IMR-90 (cell line): ENCODE measurements at regions not wholly inside any gene's neighbourhood (a gene's known extent, or its start where the extent isn't known, plus 50 kb on each side); places are given as distances from the start of the nearest gene placed in this dataset.

ENCODE experiments used
- ATAC-seq: fragments of 200-7000 bp; cut with Tn5 transposase; 2 replicates; pipeline ENCODE4 v1.9.1; 2020; ENCODE audit warnings: low read depth, mild to moderate bottlenecking, moderate library complexity
- BruUV-seq: library from RNA; stranded (reverse); fragments of 400-500 nt; replicated peaks from 2 replicates; lab custom pipeline; 2021; lab: Mats Ljungman, UMichigan
- CTCF ChIA-PET: fragments of 300-600 bp; formaldehyde crosslinking; extraction: SDS; loops from one replicate; lab custom pipeline; 2021; ENCODE audit warnings: antibody characterized with exemption; lab: Yijun Ruan, JAX
- POLR2A ChIA-PET: fragments of 300-600 bp; sonication (Branson Sonifier 250); formaldehyde crosslinking; loops from one replicate; lab custom pipeline; 2022; ENCODE audit warnings: antibody characterized with exemption; ENCODE audit not compliant: unreplicated experiment; lab: Charles Lee
- DNase-seq: peaks from one replicate; pipeline ENCODE4 v3.0.0; 2013
- H2AFZ ChIP-seq: replicated peaks from 2 replicates; pipeline ENCODE3; 2013; ENCODE audit warnings: low read length, mild to moderate bottlenecking; ENCODE audit not compliant: poor library complexity
- H2AK5ac ChIP-seq: 2 replicates; pipeline ENCODE4 v1.6.1; 2013; ENCODE audit warnings: low read depth, low read length, inconsistent platforms
- H2AK9ac ChIP-seq: replicated peaks from 2 replicates; pipeline ENCODE3; 2013; ENCODE audit warnings: mild to moderate bottlenecking, low read depth, low read length, moderate library complexity; ENCODE audit not compliant: poor library complexity
- H2BK120ac ChIP-seq: 2 replicates; pipeline ENCODE4 v1.6.1; 2013; ENCODE audit warnings: low read depth, low read length, inconsistent platforms
- H2BK15ac ChIP-seq: 3 replicates; pipeline ENCODE4 v1.6.1; 2013; ENCODE audit warnings: low read depth, low read length, inconsistent platforms
- H2BK20ac ChIP-seq: 2 replicates; pipeline ENCODE4 v1.6.1; 2013; ENCODE audit warnings: low read depth, mild to moderate bottlenecking, inconsistent platforms, low read length, moderate library complexity
- H2BK5ac ChIP-seq: 2 replicates; pipeline ENCODE4 v1.6.1; 2013; ENCODE audit warnings: mild to moderate bottlenecking, low read depth, low read length, inconsistent platforms; ENCODE audit not compliant: poor library complexity, severe bottlenecking
- H3K14ac ChIP-seq: replicated peaks from 2 replicates; pipeline ENCODE4 v1.6.1; 2013; ENCODE audit warnings: low read depth, low read length, inconsistent platforms
- H3K18ac ChIP-seq: 2 replicates; pipeline ENCODE4 v1.6.1; 2013; ENCODE audit warnings: low read depth, low read length, control low read depth
- H3K23ac ChIP-seq: 2 replicates; pipeline ENCODE4 v1.6.1; 2013; ENCODE audit warnings: low read depth, low read length, inconsistent platforms
- H3K27ac ChIP-seq: 2 replicates; pipeline ENCODE4 v1.5.1; 2013; ENCODE audit warnings: mild to moderate bottlenecking, control low read depth, low read length; ENCODE audit not compliant: insufficient read depth
- H3K27me3 ChIP-seq: 2 replicates; pipeline ENCODE4 v1.6.1; 2013; ENCODE audit warnings: low read length; ENCODE audit not compliant: control insufficient read depth, insufficient read depth
- H3K36me3 ChIP-seq: 2 replicates; pipeline ENCODE4 v1.6.1; 2013; ENCODE audit warnings: low read length, mixed read lengths; ENCODE audit not compliant: control insufficient read depth, insufficient read depth
- H3K4ac ChIP-seq: 2 replicates; pipeline ENCODE4 v1.6.1; 2013; ENCODE audit warnings: low read depth, low read length, inconsistent platforms
- H3K4me1 ChIP-seq: 2 replicates; pipeline ENCODE4 v1.6.1; 2013; ENCODE audit warnings: low read length, mixed read lengths; ENCODE audit not compliant: control insufficient read depth, insufficient read depth
- H3K4me2 ChIP-seq: 2 replicates; pipeline ENCODE4 v1.6.1; 2013; ENCODE audit warnings: low read depth, mild to moderate bottlenecking, control low read depth, low read length, moderate library complexity
- H3K4me3 ChIP-seq: 2 replicates; pipeline ENCODE4 v1.5.1; 2013; ENCODE audit warnings: low read depth, mild to moderate bottlenecking, control low read depth, low read length, moderate library complexity; ENCODE audit not compliant: insufficient read depth
- H3K56ac ChIP-seq: 2 replicates; pipeline ENCODE4 v1.6.1; 2013; ENCODE audit warnings: low read length, inconsistent platforms; ENCODE audit not compliant: insufficient read depth; ENCODE audit errors: extremely low read depth
- H3K79me1 ChIP-seq, 2 experiments: 2 replicates each; pipeline ENCODE4 v1.6.1; 2013; ENCODE audit warnings: low read length in 2 of 2, inconsistent platforms in 1 of 2, low read depth in 1 of 2
- H3K9ac ChIP-seq: 2 replicates; pipeline ENCODE4 v1.6.1; 2013; ENCODE audit warnings: low read depth, low read length, control low read depth
- H3K9me1 ChIP-seq: 2 replicates; pipeline ENCODE4 v1.6.1; 2013; ENCODE audit warnings: low read length, inconsistent platforms; ENCODE audit not compliant: insufficient read depth
- H3K9me3 ChIP-seq: 2 replicates; pipeline ENCODE4 v1.6.1; 2013; ENCODE audit warnings: low read length; ENCODE audit not compliant: control insufficient read depth, insufficient read depth
- H4K20me1 ChIP-seq: 2 replicates; pipeline ENCODE4 v1.6.1; 2013; ENCODE audit warnings: low read length, inconsistent platforms; ENCODE audit not compliant: insufficient read depth
- H4K5ac ChIP-seq: 2 replicates; pipeline ENCODE4 v1.6.1; 2013; ENCODE audit warnings: mild to moderate bottlenecking, low read depth, low read length, control low read depth
- H4K8ac ChIP-seq, 2 experiments: 2 replicates each; pipeline ENCODE4 v1.6.1; 2013; ENCODE audit warnings: low read depth in 2 of 2, low read length in 2 of 2, control low read depth in 1 of 2, inconsistent platforms in 1 of 2
- H4K91ac ChIP-seq: 2 replicates; pipeline ENCODE4 v1.6.1; 2013; ENCODE audit warnings: low read depth, low read length, inconsistent platforms; ENCODE audit not compliant: insufficient read depth
- CEBPB ChIP-seq: IDR thresholded peaks from 2 replicates; pipeline ENCODE4 v1.6.1; 2012; ENCODE audit warnings: low read depth, low read length, improper control_type of control experiment
- MAZ ChIP-seq: IDR thresholded peaks from 2 replicates; pipeline ENCODE4 v1.6.1; 2012; ENCODE audit warnings: low read depth, mild to moderate bottlenecking, low read length, improper control_type of control experiment, moderate library complexity, borderline replicate concordance
- MXI1 ChIP-seq: IDR thresholded peaks from 2 replicates; pipeline ENCODE4 v1.6.1; 2012; ENCODE audit warnings: low read depth, mild to moderate bottlenecking, low read length, moderate library complexity, borderline replicate concordance
- NFE2L2 ChIP-seq: fragments of 150-350 bp; IDR thresholded peaks from 2 replicates; pipeline ENCODE4 v1.6.1; 2016; ENCODE audit warnings: low read depth, mild to moderate bottlenecking, low read length
- POLR2A ChIP-seq: IDR thresholded peaks from 2 replicates; pipeline ENCODE4 v1.6.1; 2012; ENCODE audit warnings: mild to moderate bottlenecking, low read depth, low read length
- RFX5 ChIP-seq: IDR thresholded peaks from 2 replicates; pipeline ENCODE4 v1.8.0; 2012; ENCODE audit warnings: low read depth, mild to moderate bottlenecking, low read length, moderate library complexity
- WGBS, 2 experiments: methylation state at CpG; one replicate each; pipeline versions ENCODE4 v1.1.5 to v1.1.7; 2013; ENCODE audit warnings: missing lambda C conversion rate in 2 of 2; ENCODE audit not compliant: insufficient read length in 1 of 2; ENCODE audit errors: extremely low coverage in 2 of 2; 5-methylcytosine and 5-hydroxymethylcytosine counted together
- dilution Hi-C: fragments of 300-500 bp; cut with HindIII; formaldehyde crosslinking; loops from one replicate; pipeline ENCODE4 v1.14.3; 2018; ENCODE audit warnings: low sequenced_read_pairs; ENCODE audit not compliant: unreplicated experiment
- in situ Hi-C: fragments of 300-500 bp; cut with MboI; formaldehyde crosslinking; loops from 3 replicates; pipeline ENCODE4 v1.14.3; 2019; ENCODE audit warnings: low sequenced_read_pairs, inconsistent platforms, mixed read lengths
- intact Hi-C: fragments of 100-400 bp; cut with micrococcal nuclease; formaldehyde crosslinking; loops from 2 replicates; pipeline ENCODE4 v1.10.0; 2022

GRCh38 chr11:130652671-130653335 lies 204.4 kb downstream of the ADAMTS15 start:
- Histone ChIP-seq H4K8ac (peak overlapping the region in 1 of 2 experiments; percentile 29; a peak in 1 of 4 replicates), H2AK9ac (no peak overlapping the region), H4K20me1 (no peaks in the 10 kb centered on the region), H3K4ac (peak overlapping the region; percentile 35), H3K14ac (no peak overlapping the region; the same call in 1 of the 2 replicates), H2BK20ac (peak overlapping the region; percentile 0; the same call in 1 of the 2 replicates), H3K4me3 (no peak overlapping the region), H3K79me1 (no peaks in the 10 kb centered on the region), H2BK5ac (peak overlapping the region; percentile 70), H3K23ac (no peak overlapping the region), H3K36me3 (no peaks in the 10 kb centered on the region), H3K4me2 (0 out of 2 replicates have a peak overlapping the region, but pooled peaks have one; percentile 27), H2AK5ac (0 out of 2 replicates have a peak overlapping the region, but pooled peaks have one; percentile 36), H3K9ac (no peak overlapping the region), H4K5ac (peak overlapping the region; percentile 70), H2BK15ac (0 out of 3 replicates have a peak overlapping the region, but pooled peaks have one; percentile 9), H3K18ac (peak overlapping the region; percentile 87), H3K27ac (peak overlapping the region; percentile 98; the same call in 1 of the 2 replicates), H3K9me3 (peaks cover 3% of the 10 kb centered on the region; the same call in 1 of the 2 replicates), H3K4me1 (peaks cover 22% of the 10 kb centered on the region), H2BK120ac (peak overlapping the region; percentile 68; the same call in 1 of the 2 replicates), H2AFZ (no peak overlapping the region), H4K91ac (no peak overlapping the region), H3K9me1 (peaks cover 7% of the 10 kb centered on the region), H3K27me3 (no peaks in the 10 kb centered on the region), H3K56ac (no peak overlapping the region)
- no TSS peak for BruUV-seq
- ChIA-PET CTCF (interaction anchor here (0.6 kb wide), 1 partner anchor 383 kb away, joined by 3 read pairs; no protein-coding TSS in a partner anchor), POLR2A (no interaction called here)
- dilution Hi-C loops (no loop called here), in situ Hi-C loops (no loop called here), intact Hi-C loops (no loop called here)
- WGBS, 2 experiments: no CpG with 5 or more reads among the region's 3 CpGs
- ATAC-seq (peak; percentile 43), DNase-seq (peak; percentile 89)
- TF ChIP-seq POLR2A: no peak
- TF ChIP-seq MXI1: 0 out of 2 replicates have a peak, but pooled peaks have one; percentile 12
- TF ChIP-seq RFX5: no peak
- TF ChIP-seq MAZ: peak; percentile 29; the same call in 1 of the 2 replicates
- TF ChIP-seq CEBPB: peak; percentile 98
- TF ChIP-seq NFE2L2: no peak
